Tibial artery (tissue), 4 donors: ENCODE measurements at regions not wholly inside any gene's neighbourhood (a gene's known extent, or its start where the extent isn't known, plus 50 kb on each side); places are given as distances from the start of the nearest gene placed in this dataset.

Source experiments
- DNase-seq, 2 donors: peaks; one replicate each; pipeline ENCODE4 v3.0.0-alpha.2; 2019
- H3K27ac ChIP-seq, 2 donors: fragments of 200-600 bp; sonication (generic) in 1 of 2; 1 replicate in 1 of 2; 2 replicates in 1 of 2; pipeline ENCODE4 v1.5.1; 2018 to 2019; ENCODE audit warnings: mild to moderate bottlenecking in 1 of 2
- H3K27me3 ChIP-seq, 2 donors: fragments of 200-600 bp; sonication (generic) in 1 of 2; one replicate each; pipeline versions ENCODE4 v1.5.1 to v1.6.0; 2016 to 2019
- H3K36me3 ChIP-seq, 3 donors: fragments of 200-600 bp; sonication (generic) in 2 of 3; one replicate each; pipeline ENCODE4 v1.5.1; 2016 to 2019; ENCODE audit warnings: mild to moderate bottlenecking in 2 of 3
- H3K4me1 ChIP-seq, 4 donors: fragments of 200-600 bp; sonication (generic) in 2 of 4; 1 replicate in 3 of 4; 2 replicates in 1 of 4; pipeline ENCODE4 v1.5.1; 2016 to 2019
- H3K4me3 ChIP-seq, 2 donors: fragments of 200-600 bp; sonication (generic) in 1 of 2; 1 replicate in 1 of 2; 2 replicates in 1 of 2; pipeline ENCODE4 v1.5.1; 2018 to 2019; ENCODE audit warnings: mild to moderate bottlenecking in 2 of 2
- H3K9me3 ChIP-seq, 3 donors: fragments of 200-600 bp; sonication (generic) in 1 of 3; one replicate each; pipeline ENCODE4 v1.5.1; 2016 to 2019
- CTCF ChIP-seq, 2 experiments: fragments of 200-600 bp in 1 of 2; fragments of 450-650 bp in 1 of 2; IDR thresholded peaks; one replicate each; pipeline ENCODE4 v1.5.1; 2017 to 2019; ENCODE audit warnings: antibody characterized with exemption in 2 of 2, mild to moderate bottlenecking in 1 of 2, moderate library complexity in 1 of 2
- intact Hi-C: fragments of 100-400 bp; cut with DNase I; formaldehyde crosslinking; loops from one replicate; pipeline ENCODE4 v1.15.0; 2023; ENCODE audit warnings: low total_unique reads

- no peak overlapping the region for H3K4me3 ChIP-seq
- no peak for TF ChIP-seq CTCF (IDR thresholded peaks at IDR 0.05)
- H3K4me1 ChIP-seq: no peaks in the 10 kb centered on the region
- H3K36me3 ChIP-seq: no peaks in the 10 kb centered on the region
- no peak for DNase-seq
- no peaks in the 10 kb centered on the region for H3K9me3 ChIP-seq
- intact Hi-C loops: no loop called here
- no peaks in the 10 kb centered on the region for H3K27me3 ChIP-seq
- H3K27ac ChIP-seq: peak overlapping the region in 1 of 2 donors; percentile 48
These were observed 174.6 kb downstream of the SUCLA2 start for GRCh38 chr13:47826471-47826870.

- H3K4me3 ChIP-seq: no peak overlapping the region
- H3K27ac ChIP-seq: no peak overlapping the region
- no peak for TF ChIP-seq CTCF (IDR thresholded peaks at IDR 0.05)
- no peaks in the 10 kb centered on the region for H3K9me3 ChIP-seq
- no peaks in the 10 kb centered on the region for H3K36me3 ChIP-seq
- intact Hi-C loops: no loop called here
- H3K27me3 ChIP-seq: no peaks in the 10 kb centered on the region
- DNase-seq: no peak
- H3K4me1 ChIP-seq: no peaks in the 10 kb centered on the region
These were observed 179.0 kb downstream of the SUCLA2 start for GRCh38 chr13:47822036-47822435.

- no peak for DNase-seq
- no peaks in the 10 kb centered on the region for H3K9me3 ChIP-seq
- H3K27ac ChIP-seq: no peak overlapping the region
- no peak for TF ChIP-seq CTCF (IDR thresholded peaks at IDR 0.05)
- H3K27me3 ChIP-seq: no peaks in the 10 kb centered on the region
- H3K4me1 ChIP-seq: no peaks in the 10 kb centered on the region
- no peaks in the 10 kb centered on the region for H3K36me3 ChIP-seq
- intact Hi-C loops: no loop called here
- H3K4me3 ChIP-seq: no peak overlapping the region
These were observed 184.2 kb downstream of the SUCLA2 start for GRCh38 chr13:47816831-47817230.

- Histone ChIP-seq H3K27me3 (no peaks in the 10 kb centered on the region), H3K4me3 (no peak overlapping the region), H3K27ac (no peak overlapping the region), H3K9me3 (no peaks in the 10 kb centered on the region), H3K36me3 (no peaks in the 10 kb centered on the region), H3K4me1 (no peaks in the 10 kb centered on the region)
- intact Hi-C loops: no loop called here
- no peak for TF ChIP-seq CTCF (IDR thresholded peaks at IDR 0.05)
- no peak for DNase-seq
These were observed 187.4 kb downstream of the SUCLA2 start for GRCh38 chr13:47813718-47814117.

- DNase-seq: no peak
- Histone ChIP-seq H3K27me3 (no peaks in the 10 kb centered on the region), H3K4me3 (no peak overlapping the region), H3K9me3 (no peaks in the 10 kb centered on the region), H3K36me3 (no peaks in the 10 kb centered on the region), H3K4me1 (no peaks in the 10 kb centered on the region), H3K27ac (no peak overlapping the region)
- intact Hi-C loops: no loop called here
- no peak for TF ChIP-seq CTCF (IDR thresholded peaks at IDR 0.05)
These were observed 191.7 kb downstream of the SUCLA2 start for GRCh38 chr13:47809411-47809810.

- Histone ChIP-seq H3K27ac (no peak overlapping the region), H3K4me1 (no peaks in the 10 kb centered on the region), H3K27me3 (no peaks in the 10 kb centered on the region), H3K36me3 (no peaks in the 10 kb centered on the region), H3K9me3 (peaks cover 0 to 9% (median 0%) of the 10 kb centered on the region in 3 donors), H3K4me3 (no peak overlapping the region)
- DNase-seq: no peak
- TF ChIP-seq CTCF (IDR thresholded peaks at IDR 0.05): no peak
- intact Hi-C loops: no loop called here
These were observed 197.9 kb downstream of the SUCLA2 start for GRCh38 chr13:47803131-47803530.
